MM.1S (cell line): ENCODE measurements at regions not wholly inside any gene's neighbourhood (a gene's known extent, or its start where the extent isn't known, plus 50 kb on each side); places are given as distances from the start of the nearest gene placed in this dataset.

ENCODE experiments used
- DNase-seq: peaks from one replicate; pipeline ENCODE4 v3.0.0-alpha.2; 2015
- H2AFZ ChIP-seq: fragments of 300-600 bp; sonication (generic); 2 replicates; pipeline ENCODE4 v1.6.0; 2016; ENCODE audit warnings: antibody characterized with exemption, low read length
- H3F3A ChIP-seq: fragments of 300-600 bp; sonication (generic); 2 replicates; pipeline ENCODE4 v1.6.1; 2016; ENCODE audit warnings: mild to moderate bottlenecking, antibody characterized with exemption, low read length, moderate library complexity, mixed read lengths; ENCODE audit not compliant: insufficient read depth
- H3K27ac ChIP-seq: fragments of 300-600 bp; sonication (generic); 2 replicates; pipeline ENCODE4 v1.5.1; 2016; ENCODE audit warnings: mild to moderate bottlenecking, low read length
- H3K27me3 ChIP-seq: fragments of 300-600 bp; sonication (generic); replicated peaks from 2 replicates; pipeline ENCODE4 v1.6.0; 2016; ENCODE audit warnings: low read length; ENCODE audit not compliant: insufficient read depth
- H3K36me3 ChIP-seq: fragments of 300-600 bp; sonication (generic); replicated peaks from 2 replicates; pipeline ENCODE4 v1.6.1; 2016; ENCODE audit warnings: mild to moderate bottlenecking, low read length, mixed read lengths; ENCODE audit not compliant: insufficient read depth
- H3K4me1 ChIP-seq: fragments of 300-600 bp; sonication (generic); 2 replicates; pipeline ENCODE4 v1.6.1; 2016; ENCODE audit warnings: low read length, mixed read lengths
- H3K4me2 ChIP-seq: fragments of 300-600 bp; sonication (generic); 2 replicates; pipeline ENCODE4 v1.6.0; 2016; ENCODE audit warnings: low read depth, low read length
- H3K4me3 ChIP-seq: fragments of 300-600 bp; sonication (generic); 2 replicates; pipeline ENCODE4 v1.5.1; 2016; ENCODE audit warnings: low read length, mixed read lengths
- H3K79me2 ChIP-seq: fragments of 300-600 bp; sonication (generic); 2 replicates; pipeline ENCODE4 v1.6.1; 2016; ENCODE audit warnings: mixed run types, low read length, mixed read lengths
- H3K9ac ChIP-seq: fragments of 300-600 bp; sonication (generic); 2 replicates; pipeline ENCODE4 v1.6.1; 2016; ENCODE audit warnings: low read length, mixed read lengths
- H3K9me2 ChIP-seq: fragments of 300-600 bp; sonication (generic); replicated peaks from 2 replicates; pipeline ENCODE4 v1.6.1; 2016; ENCODE audit warnings: mild to moderate bottlenecking, low read length, mixed read lengths; ENCODE audit not compliant: insufficient read depth
- H3K9me3 ChIP-seq: fragments of 300-600 bp; sonication (generic); replicated peaks from 2 replicates; pipeline ENCODE4 v1.6.1; 2016; ENCODE audit warnings: mild to moderate bottlenecking, low read length, mixed read lengths; ENCODE audit not compliant: insufficient read depth
- H4K20me1 ChIP-seq: fragments of 300-600 bp; sonication (generic); 2 replicates; pipeline ENCODE4 v1.6.1; 2016; ENCODE audit warnings: mild to moderate bottlenecking, low read length, moderate library complexity, mixed read lengths; ENCODE audit not compliant: insufficient read depth
- CTCF ChIP-seq: fragments of 300-600 bp; sonication (generic); IDR thresholded peaks from 2 replicates; pipeline ENCODE4 v1.5.1; 2016; ENCODE audit warnings: antibody characterized with exemption, low read length, mixed read lengths
- EZH2 ChIP-seq: fragments of 300-600 bp; sonication (generic); optimal IDR thresholded peaks from 2 replicates; pipeline ENCODE3; 2017; ENCODE audit warnings: low read depth, mild to moderate bottlenecking, antibody characterized with exemption, low read length, mixed read lengths
- EZH2phosphoT487 ChIP-seq: fragments of 300-600 bp; sonication (generic); IDR thresholded peaks from 2 replicates; pipeline ENCODE4 v1.6.1; 2018; ENCODE audit warnings: antibody characterized with exemption, low read length

GRCh38 chr17:12395733-12396354 is 269.8 kb upstream of the MYOCD start:
- H3K27ac ChIP-seq = no peak overlapping the region
- no peaks in the 10 kb centered on the region for H3K9me2 ChIP-seq
- no peaks in the 10 kb centered on the region for H3K4me1 ChIP-seq
- no peak overlapping the region for H3K4me3 ChIP-seq
- H3F3A ChIP-seq = no peaks in the 10 kb centered on the region
- no peaks in the 10 kb centered on the region for H3K9me3 ChIP-seq
- DNase-seq = no peak
- H4K20me1 ChIP-seq = no peaks in the 10 kb centered on the region
- TF ChIP-seq CTCF (peak; percentile 35), EZH2phosphoT487 (no peak)
- no peaks in the 10 kb centered on the region for H3K36me3 ChIP-seq
- no peak overlapping the region for H3K4me2 ChIP-seq
- no peak overlapping the region for H3K9ac ChIP-seq
- H3K27me3 ChIP-seq = no peaks in the 10 kb centered on the region
- H2AFZ ChIP-seq = no peak overlapping the region
- no peaks in the 10 kb centered on the region for H3K79me2 ChIP-seq

- Histone ChIP-seq H2AFZ (no peak overlapping the region), H3K4me1 (no peaks in the 10 kb centered on the region), H3K4me2 (no peak overlapping the region)
Measured at GRCh38 chr17:12398441-12399051, 267.1 kb upstream of the MYOCD start.

GRCh38 chr17:12402963-12403622 is 262.6 kb upstream of the MYOCD start:
- Histone ChIP-seq H3K79me2 (no peaks in the 10 kb centered on the region), H3F3A (no peaks in the 10 kb centered on the region), H3K4me2 (no peak overlapping the region), H3K4me3 (no peak overlapping the region), H3K27me3 (no peaks in the 10 kb centered on the region), H3K9me3 (no peaks in the 10 kb centered on the region), H4K20me1 (no peaks in the 10 kb centered on the region), H3K9me2 (no peaks in the 10 kb centered on the region), H2AFZ (no peak overlapping the region), H3K9ac (no peak overlapping the region), H3K27ac (no peak overlapping the region), H3K4me1 (no peaks in the 10 kb centered on the region), H3K36me3 (no peaks in the 10 kb centered on the region)
- TF ChIP-seq CTCF = no peak
- DNase-seq = no peak

More at GRCh38 chr17:12398441-12399051, 267.1 kb upstream of the MYOCD start:
- H3K36me3 ChIP-seq = no peaks in the 10 kb centered on the region
- H3K9me3 ChIP-seq = no peaks in the 10 kb centered on the region
- DNase-seq = no peak
- no peaks in the 10 kb centered on the region for H3K9me2 ChIP-seq
- TF ChIP-seq EZH2phosphoT487 = no peak
- TF ChIP-seq EZH2 = no peak
- TF ChIP-seq CTCF = no peak
- H3K27ac ChIP-seq = no peak overlapping the region
- H3F3A ChIP-seq = no peaks in the 10 kb centered on the region
- H3K27me3 ChIP-seq = no peaks in the 10 kb centered on the region
- no peak overlapping the region for H3K4me3 ChIP-seq
- no peaks in the 10 kb centered on the region for H3K79me2 ChIP-seq
- no peak overlapping the region for H3K9ac ChIP-seq
- no peaks in the 10 kb centered on the region for H4K20me1 ChIP-seq
